A673 (cell line): ENCODE measurements at regions not wholly inside any gene's neighbourhood (a gene's known extent, or its start where the extent isn't known, plus 50 kb on each side); places are given as distances from the start of the nearest gene placed in this dataset.

Experiments
- EZH2 ChIP-seq: fragments of 200-600 bp; sonication (generic); IDR thresholded peaks from 2 replicates; pipeline ENCODE4 v1.6.1; 2017; ENCODE audit warnings: borderline replicate concordance, low read depth, mild to moderate bottlenecking, mixed read lengths, antibody characterized with exemption, low read length; ENCODE audit not compliant: poor library complexity, severe bottlenecking
- TF ChIP-seq, protein P1 (sequence below): fragments of 300-800, 200-600 bp; sonication (generic); conservative IDR thresholded peaks from 2 replicates; pipeline ENCODE4 v1.5.1; 2017; ENCODE audit warnings: low read depth, mild to moderate bottlenecking, antibody characterized with exemption, low read length, moderate library complexity, mixed read lengths

DNA sequence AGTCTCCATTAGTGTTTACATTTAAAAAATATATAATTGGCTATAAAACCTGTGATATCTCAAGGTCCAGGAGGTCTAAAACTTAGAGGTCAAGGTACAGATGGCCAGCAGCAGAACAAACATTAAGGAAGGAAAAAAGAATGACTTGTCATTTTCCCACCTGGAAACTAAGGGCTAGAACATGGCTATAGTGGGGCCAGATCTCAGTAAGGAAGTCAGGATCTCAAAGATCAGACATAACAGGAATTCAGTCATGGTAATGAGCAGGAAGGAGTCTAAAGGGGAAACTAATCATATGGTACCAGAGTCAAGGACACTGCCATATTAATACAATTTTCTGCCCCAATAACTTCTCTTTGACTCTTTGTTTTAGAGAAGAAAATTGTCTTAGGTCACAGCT is 1018.8 kb downstream of the PLA2G4A start:
- TF ChIP-seq, protein P1, sequence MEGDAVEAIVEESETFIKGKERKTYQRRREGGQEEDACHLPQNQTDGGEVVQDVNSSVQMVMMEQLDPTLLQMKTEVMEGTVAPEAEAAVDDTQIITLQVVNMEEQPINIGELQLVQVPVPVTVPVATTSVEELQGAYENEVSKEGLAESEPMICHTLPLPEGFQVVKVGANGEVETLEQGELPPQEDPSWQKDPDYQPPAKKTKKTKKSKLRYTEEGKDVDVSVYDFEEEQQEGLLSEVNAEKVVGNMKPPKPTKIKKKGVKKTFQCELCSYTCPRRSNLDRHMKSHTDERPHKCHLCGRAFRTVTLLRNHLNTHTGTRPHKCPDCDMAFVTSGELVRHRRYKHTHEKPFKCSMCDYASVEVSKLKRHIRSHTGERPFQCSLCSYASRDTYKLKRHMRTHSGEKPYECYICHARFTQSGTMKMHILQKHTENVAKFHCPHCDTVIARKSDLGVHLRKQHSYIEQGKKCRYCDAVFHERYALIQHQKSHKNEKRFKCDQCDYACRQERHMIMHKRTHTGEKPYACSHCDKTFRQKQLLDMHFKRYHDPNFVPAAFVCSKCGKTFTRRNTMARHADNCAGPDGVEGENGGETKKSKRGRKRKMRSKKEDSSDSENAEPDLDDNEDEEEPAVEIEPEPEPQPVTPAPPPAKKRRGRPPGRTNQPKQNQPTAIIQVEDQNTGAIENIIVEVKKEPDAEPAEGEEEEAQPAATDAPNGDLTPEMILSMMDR, result no peak
- no peak for TF ChIP-seq EZH2
